ENCODE measurements at regions not wholly inside any gene's neighbourhood (a gene's known extent, or its start where the extent isn't known, plus 50 kb on each side); places are given as distances from the start of the nearest gene placed in this dataset.
A peak's percentile ranks its signal among the peaks of the same experiment; 100 is the strongest.

- Histone ChIP-seq H3K27ac (ENCODE audit: low read length) (peak overlapping the region; percentile 65), H3K4me3 (ENCODE audit: low read length) (no peak overlapping the region), H3K4me1 (ENCODE audit: control insufficient read depth, insufficient read depth, low read length) (peaks cover 44% of the 10 kb centered on the region), H3K9me3 (replicated peaks; ENCODE audit: control insufficient read depth, low read depth, low read length) (no peaks in the 10 kb centered on the region), H3K27me3 (ENCODE audit: control insufficient read depth, insufficient read depth, low read length) (no peaks in the 10 kb centered on the region), H3K36me3 (ENCODE audit: control insufficient read depth, insufficient read depth, low read length) (no peaks in the 10 kb centered on the region)
- WGBS (ENCODE audit: insufficient coverage) = no CpG with 5 or more reads among the region's 3 CpGs
- no peak for DNase-seq
Measured at GRCh38 chr18:49648811-49649210, 87.0 kb downstream of the LIPG start.

Measured in muscle of leg (tissue), 3 donors.